Hematopoietic multipotent progenitor cell treated with erythropoietin and hydrocortisone succinate and interleukin-3 and kit ligand, for 4 days (in vitro differentiated cells): ENCODE measurements at regions not wholly inside any gene's neighbourhood (a gene's known extent, or its start where the extent isn't known, plus 50 kb on each side); places are given as distances from the start of the nearest gene placed in this dataset.

Experiments used
- DNase-seq: peaks from one replicate; pipeline ENCODE4 v3.0.0-alpha.2; 2015

DNA sequence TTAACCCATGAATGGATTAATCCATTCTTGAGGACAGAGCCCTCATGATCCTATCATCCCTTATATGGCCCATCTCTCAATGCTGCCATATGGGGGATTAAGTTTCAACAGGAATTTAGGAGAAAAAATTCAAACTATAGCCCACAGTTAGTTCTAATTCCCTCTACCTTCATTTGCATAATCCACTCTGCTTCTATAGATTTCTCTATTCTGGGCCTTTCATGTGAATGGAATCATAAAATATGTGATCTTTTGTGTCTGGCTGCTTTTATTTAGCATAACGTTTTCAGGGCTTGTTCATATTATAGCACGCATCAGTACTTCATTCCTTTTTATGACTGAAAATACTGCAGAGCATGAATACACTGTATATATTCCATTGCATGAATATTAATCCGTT, 55.4 kb downstream of the CTSL start:
- DNase-seq = no peak

DNA sequence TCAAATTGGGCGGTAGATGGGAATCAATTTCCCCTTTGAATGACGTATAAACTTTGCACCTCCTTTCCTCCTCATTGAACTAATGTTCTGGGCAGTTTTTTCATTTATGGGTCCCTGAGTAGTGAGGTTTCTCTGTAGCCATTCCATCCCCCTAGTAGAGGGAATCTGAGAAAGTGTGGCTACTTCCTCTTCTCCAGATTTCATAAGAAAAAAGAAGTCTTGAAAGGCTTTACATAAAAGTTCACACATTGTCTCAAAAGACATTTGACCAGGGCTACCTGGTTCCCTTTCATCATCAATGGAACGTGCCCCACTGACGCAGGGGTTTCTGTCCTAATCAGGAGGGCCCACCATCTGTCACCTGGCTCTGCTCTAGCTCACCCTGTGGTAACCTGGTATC, 57.3 kb downstream of the CTSL start:
- DNase-seq = no peak

GRCh38 chr9:87785315-87785970, 59.5 kb downstream of the CTSL start:
- peak; percentile 58 for DNase-seq

DNA sequence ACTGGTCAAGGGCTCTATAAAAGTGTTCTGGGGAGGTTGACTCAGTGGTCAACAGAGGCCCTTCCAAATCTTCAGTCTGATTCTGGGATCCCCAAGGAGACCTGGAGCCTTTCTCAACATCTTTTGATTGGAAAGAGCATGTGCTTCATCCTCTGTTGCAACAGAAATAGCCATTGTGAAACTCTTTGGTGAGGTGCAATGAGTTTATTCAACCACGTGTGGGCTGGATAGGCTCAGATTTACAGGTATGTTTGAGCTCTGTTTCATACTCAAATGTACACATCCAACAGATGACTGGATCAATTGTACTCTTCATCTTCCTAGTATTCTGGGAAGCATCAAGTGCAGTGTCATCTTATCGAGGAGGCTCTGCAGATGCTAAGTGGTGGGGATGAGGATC, 60.5 kb downstream of the CTSL start:
- no peak for DNase-seq

- no peak for DNase-seq
Observed at GRCh38 chr9:87786876-87787275, 61.0 kb downstream of the CTSL start.

GRCh38 chr9:87787735-87788134, 61.8 kb downstream of the CTSL start:
- DNase-seq = no peak

DNA sequence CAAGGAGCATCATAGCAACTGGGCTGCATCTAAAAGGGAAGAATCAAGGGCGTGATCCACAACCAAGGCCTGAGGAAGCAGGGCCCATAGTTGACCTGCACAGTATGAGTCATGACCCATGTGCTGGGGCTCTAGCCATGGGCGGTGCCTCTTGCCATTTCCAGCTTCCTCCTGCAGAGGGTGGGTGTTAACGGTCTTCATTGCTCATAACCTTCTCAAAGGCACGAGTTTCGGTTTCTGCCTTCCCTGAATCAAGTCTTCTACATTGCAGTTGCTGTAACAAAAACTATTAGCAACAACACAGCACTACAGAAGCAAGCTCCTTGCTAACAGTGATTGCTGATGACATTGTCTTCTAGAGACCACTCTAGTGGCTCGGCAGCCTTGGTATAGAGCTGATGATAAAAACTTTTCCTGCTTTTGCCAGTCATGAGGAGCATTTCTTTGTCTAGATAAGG, 66.9 kb downstream of the CTSL start:
- peak; percentile 88 for DNase-seq

- peak; percentile 41 for DNase-seq
Observed at GRCh38 chr9:87793292-87793691, 67.4 kb downstream of the CTSL start.

DNA sequence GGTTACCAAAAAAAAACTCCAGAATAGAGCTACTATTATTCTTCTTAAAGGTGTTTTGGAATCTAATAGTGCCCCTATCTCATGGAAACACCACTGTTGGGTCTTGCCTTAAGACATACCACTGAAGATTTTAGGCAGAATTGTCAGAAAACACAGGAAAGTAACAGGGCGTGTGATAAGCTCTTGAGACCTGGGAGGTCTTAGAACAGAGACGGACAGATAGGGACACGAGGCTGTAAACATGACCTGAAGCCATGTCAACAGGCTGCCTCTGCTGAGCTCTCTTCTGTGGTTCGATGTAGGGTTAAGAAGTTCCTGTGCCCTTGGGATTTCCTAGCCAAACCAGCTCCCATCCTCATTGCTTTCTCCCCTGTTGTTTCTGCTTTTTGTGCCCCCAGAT, 69.3 kb downstream of the CTSL start:
- DNase-seq = peak; percentile 55

DNA sequence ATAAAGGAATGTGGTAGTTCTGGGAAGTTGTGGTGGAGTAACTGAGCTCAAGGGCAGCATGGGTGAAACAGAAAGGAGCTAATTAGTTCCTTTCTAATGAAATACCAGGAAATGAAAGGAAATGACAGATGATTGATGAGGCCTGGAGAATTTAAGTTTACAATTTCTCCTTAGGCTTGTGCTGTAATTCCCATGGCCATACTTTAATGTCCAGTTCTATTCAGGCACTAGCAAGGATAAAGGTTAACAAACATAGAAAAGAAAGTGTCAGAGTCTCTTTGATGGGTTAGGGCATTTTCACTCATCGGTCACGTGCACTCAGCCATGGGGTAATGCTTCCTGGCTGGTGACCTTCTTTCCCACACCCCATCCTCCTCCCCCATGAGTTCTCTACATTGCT, 70.3 kb downstream of the CTSL start:
- peak; percentile 36 for DNase-seq

DNA sequence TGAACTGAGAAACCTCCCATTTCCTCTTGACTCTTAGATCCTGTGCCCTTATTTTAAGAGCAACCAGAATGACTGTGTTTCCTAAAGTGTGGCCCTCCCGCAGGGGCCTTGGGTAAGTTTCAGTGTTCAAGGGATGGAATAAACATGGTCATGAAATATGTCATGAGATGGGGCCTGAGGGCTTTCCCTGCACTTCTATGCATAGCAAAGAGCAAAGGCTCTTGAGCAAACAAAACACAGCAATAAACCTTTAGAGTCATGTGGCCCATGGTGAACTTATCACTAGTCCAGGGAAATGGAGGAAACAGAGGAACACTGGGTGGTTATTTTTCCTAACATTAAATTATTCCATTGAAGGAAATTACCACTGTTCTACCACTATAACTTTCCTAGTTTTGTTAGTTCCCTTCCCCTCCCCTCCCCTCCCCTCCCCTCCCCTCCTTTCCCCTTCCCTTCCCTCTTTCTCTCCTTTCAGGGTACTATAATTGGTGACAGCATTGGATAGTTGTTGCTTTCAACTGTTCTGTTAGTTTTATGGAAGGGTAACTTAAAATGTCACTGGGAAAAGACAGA, 72.4 kb downstream of the CTSL start:
- no peak for DNase-seq

DNA sequence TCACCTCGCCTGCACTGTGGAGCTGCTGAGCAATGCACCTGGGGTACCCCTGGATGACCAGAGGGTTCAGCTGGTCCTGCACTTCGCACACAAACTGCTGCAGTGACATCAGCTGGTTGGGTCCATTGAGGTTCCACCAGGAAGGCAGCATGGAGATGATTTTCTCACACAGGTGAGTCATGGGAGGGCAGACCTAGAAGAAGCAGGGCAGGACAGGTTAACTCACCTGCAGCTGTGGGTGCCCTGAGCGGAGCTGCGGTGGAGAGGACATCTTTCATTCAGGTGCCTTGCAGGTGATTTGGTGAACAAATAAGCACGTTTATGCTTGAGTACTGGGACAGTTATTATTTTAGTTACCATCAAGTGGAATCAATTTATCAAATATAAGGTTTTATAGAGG, 73.6 kb downstream of the CTSL start:
- no peak for DNase-seq

- no peak for DNase-seq
Observed at GRCh38 chr9:87800456-87800855, 74.5 kb downstream of the CTSL start.

DNA sequence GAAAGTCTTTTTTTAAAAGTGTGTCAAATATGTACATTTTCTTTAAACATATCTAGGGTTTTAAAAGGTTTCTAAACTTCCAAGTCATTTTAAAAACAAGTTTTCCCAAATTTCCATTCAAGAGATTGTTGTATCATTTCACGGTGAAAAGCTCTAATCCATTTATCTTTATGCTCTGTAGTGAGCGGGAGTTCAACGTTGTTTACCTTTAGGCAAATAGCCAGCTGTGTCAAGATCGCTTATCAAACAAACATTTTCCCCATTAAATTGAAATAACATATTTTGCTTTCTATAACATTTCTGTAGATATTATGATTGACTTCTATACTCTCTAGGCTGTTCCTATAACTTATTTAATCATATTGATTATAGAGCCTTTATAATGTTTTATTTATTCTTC, 75.1 kb downstream of the CTSL start:
- DNase-seq = no peak

- no peak for DNase-seq
Observed at GRCh38 chr9:87803166-87803565, 77.2 kb downstream of the CTSL start.

DNA sequence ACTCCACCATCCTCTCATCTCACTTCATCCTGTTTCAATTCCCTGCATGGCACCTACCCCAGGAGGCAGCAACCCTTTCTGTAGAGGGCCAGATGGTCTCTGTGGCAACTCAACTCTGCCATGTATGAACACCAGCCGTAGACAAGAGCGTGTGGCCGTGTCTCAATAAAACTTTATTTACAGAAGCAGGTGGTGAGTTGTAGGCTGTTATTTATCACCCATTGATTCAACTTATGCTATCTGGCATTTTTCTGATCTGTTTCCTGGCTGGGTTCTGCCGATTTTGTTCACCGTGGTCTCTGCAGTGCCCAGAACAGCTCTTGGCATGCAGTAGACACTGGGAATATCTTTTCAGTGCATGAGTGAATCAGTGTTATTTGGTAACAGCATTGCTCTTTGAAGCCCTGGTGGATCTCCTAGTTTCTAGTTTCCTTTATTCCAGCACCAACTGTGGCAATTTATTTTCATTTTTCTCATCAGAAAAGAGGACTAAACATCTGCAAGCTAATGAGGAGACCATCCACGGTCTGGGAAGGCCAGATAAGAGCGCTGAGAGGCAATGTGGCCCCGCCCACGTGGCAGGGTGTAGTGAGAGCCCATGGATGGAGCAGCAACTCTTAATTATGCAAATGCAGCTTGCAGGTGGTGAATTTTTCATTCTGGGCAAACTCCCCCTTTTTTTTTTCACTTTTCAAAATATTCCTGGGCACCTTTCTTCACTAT, 77.9 kb downstream of the CTSL start:
- peak; percentile 97 for DNase-seq

- DNase-seq = no peak
Observed at GRCh38 chr9:87805259-87805658, 77.4 kb upstream of the SPATA31E1 start.

DNA sequence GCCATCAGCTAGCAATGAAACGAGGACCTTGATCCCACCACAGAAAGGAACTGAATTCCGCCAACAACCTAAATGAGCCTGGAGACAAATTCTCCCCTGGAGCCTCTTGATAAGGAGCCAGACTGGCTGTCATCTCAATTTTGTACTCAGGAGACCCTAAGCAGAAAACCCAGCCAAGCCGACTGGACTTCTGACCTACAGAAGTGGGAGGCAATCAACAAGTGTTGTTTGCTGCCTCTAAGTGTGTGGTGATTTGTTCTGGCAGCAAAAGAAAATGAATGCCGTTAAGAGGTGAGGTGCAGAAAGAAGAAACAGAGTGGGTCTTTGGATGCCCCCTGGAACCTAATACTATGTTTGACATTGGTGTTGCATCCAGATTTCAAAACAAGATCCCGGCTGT, 72.7 kb upstream of the SPATA31E1 start:
- no peak for DNase-seq

- DNase-seq = peak; percentile 94
Observed at GRCh38 chr9:87810679-87811178, 71.9 kb upstream of the SPATA31E1 start.

GRCh38 chr9:87812375-87813118, 70.1 kb upstream of the SPATA31E1 start:
- peak; percentile 62 for DNase-seq

DNA sequence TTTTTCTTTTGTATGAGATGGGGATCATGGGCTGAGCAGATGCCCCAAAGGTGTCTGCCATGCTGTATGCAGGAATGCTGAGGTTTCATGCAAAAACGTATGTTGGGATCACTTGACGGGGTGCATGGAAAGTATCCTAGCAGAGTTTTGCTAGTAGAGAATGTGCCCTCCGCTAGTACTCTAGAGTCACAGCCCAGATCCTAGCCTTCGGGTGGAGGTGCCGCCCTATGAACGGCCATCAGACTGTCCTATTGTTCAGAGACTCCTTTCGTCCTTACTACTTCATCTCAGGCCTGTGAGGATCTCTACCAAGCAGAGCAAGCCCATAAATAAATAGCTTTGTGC, 69.6 kb upstream of the SPATA31E1 start:
- no peak for DNase-seq

DNA sequence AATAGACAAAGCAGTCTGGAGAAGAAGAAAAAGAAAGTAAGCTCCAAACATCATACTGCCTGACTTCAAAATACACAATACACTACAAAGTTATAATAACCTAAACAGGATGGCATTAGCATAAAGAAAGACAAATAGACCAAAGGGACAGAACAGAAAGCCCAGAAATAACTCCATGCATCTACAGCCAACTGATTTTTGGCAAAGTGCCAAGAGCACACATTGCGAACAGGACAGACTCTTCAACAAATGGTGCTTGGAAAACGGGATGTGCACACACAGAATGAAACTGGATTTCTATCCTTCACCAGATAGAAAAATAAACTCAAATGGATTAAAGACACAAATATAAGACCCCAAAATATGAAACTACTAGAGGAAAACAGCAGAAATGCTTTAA, 66.6 kb upstream of the SPATA31E1 start:
- no peak for DNase-seq

DNA sequence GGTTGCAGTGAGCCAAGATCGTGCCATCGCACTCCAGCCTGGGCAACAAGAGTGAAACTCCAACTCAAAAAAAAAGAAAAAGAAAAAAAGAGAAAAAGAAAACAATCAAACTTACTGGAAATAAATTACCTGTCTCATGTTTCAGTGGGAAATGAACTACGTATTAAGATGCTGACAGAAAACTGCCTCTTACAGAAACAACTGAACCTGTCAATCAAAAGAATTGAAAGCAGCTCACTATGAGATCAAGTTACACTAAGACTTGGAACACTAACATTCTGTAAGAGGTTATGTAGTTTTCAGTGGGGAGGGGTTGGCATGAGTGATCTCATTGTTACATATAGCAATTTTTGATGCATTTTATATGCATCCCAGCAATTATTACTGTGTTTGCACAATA, 64.4 kb upstream of the SPATA31E1 start:
- no peak for DNase-seq
